ENCODE measurements at regions not wholly inside any gene's neighbourhood (a gene's known extent, or its start where the extent isn't known, plus 50 kb on each side); places are given as distances from the start of the nearest gene placed in this dataset.

DNA sequence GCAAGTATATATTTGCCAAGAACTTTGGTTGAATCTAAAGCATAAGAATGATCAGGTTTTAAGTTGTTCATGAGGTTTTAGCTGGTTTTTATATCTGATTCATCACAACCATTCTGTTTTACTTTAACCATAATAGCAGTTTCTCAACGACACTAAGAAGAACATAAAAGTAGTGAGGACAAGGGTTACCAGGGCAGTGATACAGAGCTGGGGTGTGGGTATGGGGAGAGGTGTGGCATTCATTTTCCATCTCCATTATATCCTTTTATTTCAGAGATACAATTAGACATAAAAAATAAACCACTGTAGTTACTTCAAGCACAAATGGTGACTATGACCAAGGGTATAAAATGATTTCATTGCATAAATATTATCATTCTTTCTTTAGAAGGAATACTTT, 149.8 kb upstream of the STEAP4 start:
- Histone ChIP-seq H3K18ac (ENCODE audit: extremely low read depth, low read length) (no peak overlapping the region), H3K14ac (ENCODE audit: insufficient read length) (no peak overlapping the region), H3K79me1 (ENCODE audit: low read depth, low read length) (no peaks in the 10 kb centered on the region), H2BK5ac (ENCODE audit: low read depth, low read length) (no peak overlapping the region), H2AK5ac (ENCODE audit: low read depth, low read length) (no peak overlapping the region), H2BK15ac (ENCODE audit: low read length) (no peak overlapping the region), H3K4ac (replicated peaks; ENCODE audit: insufficient read length, low read depth, low read length) (no peak overlapping the region), H4K91ac (replicated peaks; ENCODE audit: insufficient read length, low read length) (no peak overlapping the region), H2BK120ac (replicated peaks; ENCODE audit: low read depth, low read length) (no peak overlapping the region), H4K8ac (ENCODE audit: extremely low read depth, insufficient read depth, low read length) (no peak overlapping the region), H2BK20ac (ENCODE audit: low read length) (no peak overlapping the region), H3K79me2 (ENCODE audit: control insufficient read depth in 1 of 2, insufficient read depth in 2 of 2, low read length in 2 of 2) (no peaks in the 10 kb centered on the region), H2BK12ac (ENCODE audit: low read depth, low read length) (no peak overlapping the region), H3K9ac (replicated peaks in 1 of 4; ENCODE audit: extremely low read depth in 1 of 4, low read depth in 3 of 4, low read length in 3 of 4) (no peak overlapping the region), H4K20me1 (replicated peaks in 1 of 2; ENCODE audit: control insufficient read depth in 1 of 2, insufficient read depth in 2 of 2, low read length in 2 of 2) (no peaks in the 10 kb centered on the region), H3K23ac (ENCODE audit: insufficient read length) (no peak overlapping the region), H3K36me3 (ENCODE audit: control insufficient read depth in 2 of 4, insufficient read depth in 4 of 4, low read length in 3 of 4) (no peaks in the 10 kb centered on the region), H3K4me1 (replicated peaks in 1 of 4; ENCODE audit: control insufficient read depth in 3 of 4, insufficient read depth in 4 of 4, low read length in 3 of 4) (no peaks in the 10 kb centered on the region), H3K4me3 (ENCODE audit: extremely low read depth in 1 of 4, insufficient read depth in 2 of 4, low read depth in 3 of 4, low read length in 4 of 4) (no peak overlapping the region), H2AFZ (ENCODE audit: low read length) (no peak overlapping the region), H3K23me2 (ENCODE audit: low read depth, low read length) (no peaks in the 10 kb centered on the region), H3K56ac (replicated peaks; ENCODE audit: insufficient read length, low read depth, low read length) (no peak overlapping the region), H3K27ac (ENCODE audit: low read depth, low read length) (no peak overlapping the region), H3K27me3 (replicated peaks in 1 of 4; ENCODE audit: control insufficient read depth in 3 of 4, extremely low read depth in 1 of 4, insufficient read depth in 3 of 4, low read length in 3 of 4) (no peaks in the 10 kb centered on the region), H3K9me3 (ENCODE audit: insufficient read depth in 2 of 2, low read depth in 1 of 2, low read length in 1 of 2) (no peaks in the 10 kb centered on the region), H4K5ac (ENCODE audit: insufficient read length, low read depth, low read length) (no peak overlapping the region), H3K4me2 (ENCODE audit: insufficient read depth in 1 of 2, low read depth in 2 of 2, low read length in 2 of 2) (no peak overlapping the region)
- 82% methylated on average over 1 of the region's 1 CpG; no CpG with 5 or more reads in 1 of the 2 experiments for WGBS, 2 experiments (ENCODE audit: extremely low coverage in 1 of 2, insufficient coverage in 1 of 2, insufficient read length in 1 of 2, insufficient replicate concordance in 2 of 2, low coverage in 1 of 2, low lambda C conversion rate in 2 of 2, missing lambda C conversion rate in 1 of 2)
- ChIA-PET POLR2A (ENCODE audit: partially characterized antibody) (no interaction called here), CTCF (ENCODE audit: partially characterized antibody) (interaction anchor here (2.3 kb wide), 1 partner anchor 213 kb away, joined by 5 read pairs; no protein-coding TSS in a partner anchor)
- no peak for FAIRE-seq
- TF ChIP-seq, protein P1, sequence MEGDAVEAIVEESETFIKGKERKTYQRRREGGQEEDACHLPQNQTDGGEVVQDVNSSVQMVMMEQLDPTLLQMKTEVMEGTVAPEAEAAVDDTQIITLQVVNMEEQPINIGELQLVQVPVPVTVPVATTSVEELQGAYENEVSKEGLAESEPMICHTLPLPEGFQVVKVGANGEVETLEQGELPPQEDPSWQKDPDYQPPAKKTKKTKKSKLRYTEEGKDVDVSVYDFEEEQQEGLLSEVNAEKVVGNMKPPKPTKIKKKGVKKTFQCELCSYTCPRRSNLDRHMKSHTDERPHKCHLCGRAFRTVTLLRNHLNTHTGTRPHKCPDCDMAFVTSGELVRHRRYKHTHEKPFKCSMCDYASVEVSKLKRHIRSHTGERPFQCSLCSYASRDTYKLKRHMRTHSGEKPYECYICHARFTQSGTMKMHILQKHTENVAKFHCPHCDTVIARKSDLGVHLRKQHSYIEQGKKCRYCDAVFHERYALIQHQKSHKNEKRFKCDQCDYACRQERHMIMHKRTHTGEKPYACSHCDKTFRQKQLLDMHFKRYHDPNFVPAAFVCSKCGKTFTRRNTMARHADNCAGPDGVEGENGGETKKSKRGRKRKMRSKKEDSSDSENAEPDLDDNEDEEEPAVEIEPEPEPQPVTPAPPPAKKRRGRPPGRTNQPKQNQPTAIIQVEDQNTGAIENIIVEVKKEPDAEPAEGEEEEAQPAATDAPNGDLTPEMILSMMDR (IDR thresholded peaks at IDR 0.05; ENCODE audit: control extremely low read depth in 1 of 3, insufficient read depth in 1 of 3, low read depth in 1 of 3, low read length in 3 of 3), result no peak
- no peak for TF ChIP-seq ASH2L (IDR thresholded peaks at IDR 0.05; ENCODE audit: low read length)
- TF ChIP-seq NANOG (IDR thresholded peaks at IDR 0.05; ENCODE audit: insufficient read depth, low read depth, low read length, poor library complexity, severe bottlenecking), result no peak
- TF ChIP-seq TCF12 (IDR thresholded peaks at IDR 0.05; ENCODE audit: low read depth, low read length), result no peak
- TF ChIP-seq SRF (IDR thresholded peaks at IDR 0.05; ENCODE audit: low read depth, low read length), result no peak
- TF ChIP-seq HDAC2 (IDR thresholded peaks at IDR 0.05; ENCODE audit: borderline replicate concordance in 1 of 2, low read depth in 2 of 2, low read length in 2 of 2), result no peak
- TF ChIP-seq GABPA (IDR thresholded peaks at IDR 0.05; ENCODE audit: borderline replicate concordance, insufficient read depth, low read length), result no peak
- no peak for TF ChIP-seq SIN3A (conservative IDR thresholded peaks at IDR 0.05 in 1 of 2, IDR thresholded peaks at IDR 0.05 in 1 of 2; ENCODE audit: low read depth in 1 of 2, low read length in 2 of 2)
- no peak for TF ChIP-seq KDM1A (IDR thresholded peaks at IDR 0.05; ENCODE audit: borderline replicate concordance, low read length)
- no peak for TF ChIP-seq BRCA1 (IDR thresholded peaks at IDR 0.05; ENCODE audit: low read depth, low read length)
- no peak for DNase-seq (ENCODE audit: low read depth in 1 of 2, low spot score in 2 of 2)
